ENCODE measurements at regions not wholly inside any gene's neighbourhood (a gene's known extent, or its start where the extent isn't known, plus 50 kb on each side); places are given as distances from the start of the nearest gene placed in this dataset.
"Not testable (repeated sequence)": the region's sequence is repeated elsewhere in the genome, so short reads cannot be mapped to it uniquely, and the experiment has no call there.

GRCh38 chr5:99275128-99275527 is 346.3 kb upstream of the CHD1 start:
- no peak for DNase-seq

GRCh38 chr5:99272576-99272975 is 343.8 kb upstream of the CHD1 start:
- DNase-seq = no peak

- no peak for DNase-seq
Observed at GRCh38 chr5:99258819-99259218, 330.0 kb upstream of the CHD1 start.

- no peak for DNase-seq
Observed at GRCh38 chr5:99248066-99248465, 319.3 kb upstream of the CHD1 start.

- DNase-seq = no peak
Observed at GRCh38 chr5:99247346-99247745, 318.5 kb upstream of the CHD1 start.

- no peak for DNase-seq
Observed at GRCh38 chr5:99243111-99243510, 314.3 kb upstream of the CHD1 start.

- no peak for DNase-seq
Observed at GRCh38 chr5:99239826-99240360, 311.1 kb upstream of the CHD1 start.

GRCh38 chr5:99191206-99191745 is 262.5 kb upstream of the CHD1 start:
- DNase-seq = no peak

GRCh38 chr5:99187611-99188010 is 258.8 kb upstream of the CHD1 start:
- DNase-seq = no peak

- DNase-seq = no peak
Observed at GRCh38 chr5:99179206-99179605, 250.4 kb upstream of the CHD1 start.

GRCh38 chr5:99177796-99178195 is 249.0 kb upstream of the CHD1 start:
- no peak for DNase-seq

- no peak for DNase-seq
Observed at GRCh38 chr5:99176186-99176585, 247.4 kb upstream of the CHD1 start.

- DNase-seq = no peak
Observed at GRCh38 chr5:99169309-99169708, 240.5 kb upstream of the CHD1 start.

GRCh38 chr5:99161538-99161937 is 232.7 kb upstream of the CHD1 start:
- DNase-seq = not testable (repeated sequence)

- DNase-seq = no peak
Observed at GRCh38 chr5:99156688-99157087, 227.9 kb upstream of the CHD1 start.

GRCh38 chr5:99143283-99143795 is 214.5 kb upstream of the CHD1 start:
- not testable (repeated sequence) for DNase-seq

- DNase-seq = no peak
Observed at GRCh38 chr5:99141534-99142128, 212.8 kb upstream of the CHD1 start.

- no peak for DNase-seq
Observed at GRCh38 chr5:99138911-99139310, 210.1 kb upstream of the CHD1 start.

- DNase-seq = no peak
Observed at GRCh38 chr5:99133921-99134320, 205.1 kb upstream of the CHD1 start.

GRCh38 chr5:99129768-99130501 is 201.1 kb upstream of the CHD1 start:
- DNase-seq = no peak

- DNase-seq = no peak
Observed at GRCh38 chr5:99122976-99123375, 194.2 kb upstream of the CHD1 start.

- DNase-seq = no peak
Observed at GRCh38 chr5:99119326-99119725, 190.5 kb upstream of the CHD1 start.

GRCh38 chr5:99116526-99116925 is 187.7 kb upstream of the CHD1 start:
- DNase-seq = no peak

GRCh38 chr5:99109894-99110293 is 181.1 kb upstream of the CHD1 start:
- no peak for DNase-seq
